ENCODE measurements at regions not wholly inside any gene's neighbourhood (a gene's known extent, or its start where the extent isn't known, plus 50 kb on each side); places are given as distances from the start of the nearest gene placed in this dataset.

DNA sequence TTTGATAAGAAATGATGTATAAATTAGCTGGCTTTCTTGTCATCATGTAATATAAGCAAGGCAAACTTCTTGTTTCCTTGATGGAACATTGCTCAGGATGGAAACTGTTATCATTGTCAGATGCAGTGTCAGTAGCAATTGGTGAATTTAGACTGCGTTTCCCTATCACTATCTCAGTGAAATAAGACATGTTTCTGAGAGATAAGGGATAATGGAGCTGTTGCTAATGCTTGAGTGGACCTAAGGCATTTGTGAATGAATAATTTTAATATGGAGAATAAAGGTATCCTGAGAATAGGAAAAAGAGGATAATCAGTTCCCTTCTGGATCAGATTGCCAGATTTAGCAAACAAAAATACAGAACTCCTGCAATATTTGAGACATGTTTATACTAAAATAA is 160.9 kb downstream of the HLX start:
- no peak overlapping the region for H4K8ac ChIP-seq (ENCODE audit: low read depth, low read length)
- no peak overlapping the region for H3K9ac ChIP-seq (ENCODE audit: low read length)
- H2AK5ac ChIP-seq (ENCODE audit: low read length), result no peak overlapping the region
- no peak overlapping the region for H3K18ac ChIP-seq (ENCODE audit: low read length)
- H3K14ac ChIP-seq (ENCODE audit: low read length), result no peak overlapping the region
- H2BK12ac ChIP-seq (ENCODE audit: low read length), result no peak overlapping the region
- no peaks in the 10 kb centered on the region for H3K4me1 ChIP-seq (ENCODE audit: control insufficient read depth in 1 of 2, insufficient read depth in 2 of 2, low read length in 2 of 2)
- no peak overlapping the region for H4K91ac ChIP-seq (ENCODE audit: low read depth, low read length)
- no peak overlapping the region for H3K4me2 ChIP-seq (ENCODE audit: low read length)
- no peak overlapping the region for H4K12ac ChIP-seq (ENCODE audit: low read depth, low read length)
- H3K79me1 ChIP-seq (ENCODE audit: low read length), result no peaks in the 10 kb centered on the region
- no peak overlapping the region for H2AFZ ChIP-seq (ENCODE audit: insufficient read depth, low read length, poor library complexity)
- no CpG with 5 or more reads among the region's 1 CpG for WGBS (ENCODE audit: extremely low coverage, insufficient coverage, insufficient read length)
- H3K27ac ChIP-seq (ENCODE audit: low read depth, low read length), result no peak overlapping the region
- H3K27me3 ChIP-seq (ENCODE audit: insufficient read depth, low read length), result no peaks in the 10 kb centered on the region
- no peaks in the 10 kb centered on the region for H3K9me3 ChIP-seq (ENCODE audit: insufficient read depth, low read depth, low read length)
- no peaks in the 10 kb centered on the region for H3K79me2 ChIP-seq (ENCODE audit: control insufficient read depth, insufficient read depth, low read length, poor library complexity)
- DNase-seq, result no peak
- no peaks in the 10 kb centered on the region for H3K36me3 ChIP-seq (ENCODE audit: control insufficient read depth in 1 of 2, insufficient read depth in 2 of 2, low read length in 2 of 2)
- H2BK5ac ChIP-seq (ENCODE audit: low read depth, low read length, poor library complexity), result no peak overlapping the region
- no peak overlapping the region for H2BK120ac ChIP-seq (ENCODE audit: insufficient read depth, low read length, poor library complexity)
- no peak overlapping the region for H3K23ac ChIP-seq (ENCODE audit: low read length)
- no peak overlapping the region for H3K4ac ChIP-seq (ENCODE audit: low read depth, low read length)
- no peak overlapping the region for H3K4me3 ChIP-seq (ENCODE audit: low read depth, low read length)

GRCh38 chr1:221040691-221041285 is 161.5 kb downstream of the HLX start:
- no peaks in the 10 kb centered on the region for H3K79me2 ChIP-seq (ENCODE audit: control insufficient read depth, insufficient read depth, low read length, poor library complexity)
- H3K14ac ChIP-seq (ENCODE audit: low read length), result no peak overlapping the region
- DNase-seq, result no peak
- H3K18ac ChIP-seq (ENCODE audit: low read length), result no peak overlapping the region
- H2BK12ac ChIP-seq (ENCODE audit: low read length), result no peak overlapping the region
- no peaks in the 10 kb centered on the region for H3K36me3 ChIP-seq (ENCODE audit: control insufficient read depth in 1 of 2, insufficient read depth in 2 of 2, low read length in 2 of 2)
- H3K79me1 ChIP-seq (ENCODE audit: low read length), result no peaks in the 10 kb centered on the region
- H4K12ac ChIP-seq (ENCODE audit: low read depth, low read length), result no peak overlapping the region
- no peak overlapping the region for H4K91ac ChIP-seq (ENCODE audit: low read depth, low read length)
- H3K23ac ChIP-seq (ENCODE audit: low read length), result no peak overlapping the region
- H3K27me3 ChIP-seq (ENCODE audit: insufficient read depth, low read length), result no peaks in the 10 kb centered on the region
- no peak overlapping the region for H3K27ac ChIP-seq (ENCODE audit: low read depth, low read length)
- no peak overlapping the region for H3K4me2 ChIP-seq (ENCODE audit: low read length)
- no peak overlapping the region for H2AFZ ChIP-seq (ENCODE audit: insufficient read depth, low read length, poor library complexity)
- no peak overlapping the region for H3K4me3 ChIP-seq (ENCODE audit: low read depth, low read length)
- H2AK5ac ChIP-seq (ENCODE audit: low read length), result no peak overlapping the region
- no peak overlapping the region for H2BK5ac ChIP-seq (ENCODE audit: low read depth, low read length, poor library complexity)
- WGBS (ENCODE audit: extremely low coverage, insufficient coverage, insufficient read length), result no CpG with 5 or more reads among the region's 2 CpGs
- H3K4ac ChIP-seq (ENCODE audit: low read depth, low read length), result no peak overlapping the region
- H3K9me3 ChIP-seq (ENCODE audit: insufficient read depth, low read depth, low read length), result no peaks in the 10 kb centered on the region
- H4K8ac ChIP-seq (ENCODE audit: low read depth, low read length), result no peak overlapping the region
- H2BK120ac ChIP-seq (ENCODE audit: insufficient read depth, low read length, poor library complexity), result no peak overlapping the region
- H3K9ac ChIP-seq (ENCODE audit: low read length), result no peak overlapping the region
- H3K4me1 ChIP-seq (ENCODE audit: control insufficient read depth in 1 of 2, insufficient read depth in 2 of 2, low read length in 2 of 2), result no peaks in the 10 kb centered on the region

DNA sequence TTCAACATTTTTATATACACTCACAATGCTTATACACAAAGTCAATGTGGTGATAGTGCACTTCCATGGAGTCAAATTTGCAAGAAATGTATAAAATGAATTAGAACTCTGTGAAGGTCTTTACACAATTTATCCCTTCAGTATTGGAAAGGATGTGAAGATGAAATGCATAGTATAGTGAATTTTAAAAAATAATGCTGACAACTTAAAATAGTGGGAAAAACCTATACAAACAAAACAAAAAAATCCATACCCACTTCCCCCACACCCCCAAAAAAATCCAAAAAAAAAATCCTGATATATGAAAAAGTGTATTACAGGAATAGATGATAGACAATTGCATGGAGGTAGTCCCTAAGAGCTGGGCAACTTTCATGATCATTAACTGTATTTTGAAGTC is 165.3 kb downstream of the HLX start:
- Histone ChIP-seq H3K79me1 (ENCODE audit: low read length) (no peaks in the 10 kb centered on the region), H3K79me2 (ENCODE audit: control insufficient read depth, insufficient read depth, low read length, poor library complexity) (no peaks in the 10 kb centered on the region), H3K18ac (ENCODE audit: low read length) (no peak overlapping the region), H4K8ac (ENCODE audit: low read depth, low read length) (no peak overlapping the region), H3K14ac (ENCODE audit: low read length) (no peak overlapping the region), H4K12ac (ENCODE audit: low read depth, low read length) (no peak overlapping the region), H3K9ac (ENCODE audit: low read length) (no peak overlapping the region), H2AK5ac (ENCODE audit: low read length) (no peak overlapping the region), H3K27me3 (ENCODE audit: insufficient read depth, low read length) (no peaks in the 10 kb centered on the region), H3K23ac (ENCODE audit: low read length) (no peak overlapping the region), H2AFZ (ENCODE audit: insufficient read depth, low read length, poor library complexity) (no peak overlapping the region), H4K91ac (ENCODE audit: low read depth, low read length) (no peak overlapping the region), H3K27ac (ENCODE audit: low read depth, low read length) (no peak overlapping the region), H2BK12ac (ENCODE audit: low read length) (no peak overlapping the region), H2BK5ac (ENCODE audit: low read depth, low read length, poor library complexity) (no peak overlapping the region), H3K9me3 (ENCODE audit: insufficient read depth, low read depth, low read length) (no peaks in the 10 kb centered on the region), H3K4ac (ENCODE audit: low read depth, low read length) (no peak overlapping the region), H3K4me2 (ENCODE audit: low read length) (no peak overlapping the region), H2BK120ac (ENCODE audit: insufficient read depth, low read length, poor library complexity) (no peak overlapping the region), H3K4me3 (ENCODE audit: low read depth, low read length) (no peak overlapping the region), H3K36me3 (ENCODE audit: control insufficient read depth in 1 of 2, insufficient read depth in 2 of 2, low read length in 2 of 2) (no peaks in the 10 kb centered on the region), H3K4me1 (ENCODE audit: control insufficient read depth in 1 of 2, insufficient read depth in 2 of 2, low read length in 2 of 2) (no peaks in the 10 kb centered on the region)
- no peak for DNase-seq

DNA sequence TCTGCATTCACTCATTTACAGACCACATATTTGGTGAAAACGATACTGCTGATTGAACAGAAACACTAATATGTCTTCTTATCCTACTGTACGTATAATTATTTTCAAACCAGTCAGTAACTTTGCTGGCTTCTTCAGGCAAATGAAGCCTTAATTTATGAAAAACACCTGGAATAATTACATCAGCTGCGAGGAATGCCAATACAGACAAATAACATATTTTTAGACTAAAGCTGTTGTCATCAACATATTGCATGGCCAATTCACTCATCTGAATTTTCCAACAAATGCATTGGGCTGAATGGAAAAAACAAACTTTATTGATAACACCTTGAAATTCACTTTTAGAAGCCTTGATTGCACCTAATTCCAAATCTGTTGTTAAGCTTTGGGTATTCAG is 165.9 kb downstream of the HLX start:
- Histone ChIP-seq H4K91ac (ENCODE audit: low read depth, low read length) (no peak overlapping the region), H3K4ac (ENCODE audit: low read depth, low read length) (no peak overlapping the region), H3K9me3 (ENCODE audit: insufficient read depth, low read depth, low read length) (no peaks in the 10 kb centered on the region), H3K27ac (ENCODE audit: low read depth, low read length) (no peak overlapping the region), H3K18ac (ENCODE audit: low read length) (no peak overlapping the region), H3K36me3 (ENCODE audit: control insufficient read depth in 1 of 2, insufficient read depth in 2 of 2, low read length in 2 of 2) (no peaks in the 10 kb centered on the region), H3K9ac (ENCODE audit: low read length) (no peak overlapping the region), H2BK120ac (ENCODE audit: insufficient read depth, low read length, poor library complexity) (no peak overlapping the region), H3K4me1 (ENCODE audit: control insufficient read depth in 1 of 2, insufficient read depth in 2 of 2, low read length in 2 of 2) (no peaks in the 10 kb centered on the region), H3K27me3 (ENCODE audit: insufficient read depth, low read length) (no peaks in the 10 kb centered on the region), H2BK12ac (ENCODE audit: low read length) (no peak overlapping the region), H2AFZ (ENCODE audit: insufficient read depth, low read length, poor library complexity) (no peak overlapping the region), H3K79me2 (ENCODE audit: control insufficient read depth, insufficient read depth, low read length, poor library complexity) (no peaks in the 10 kb centered on the region), H2BK5ac (ENCODE audit: low read depth, low read length, poor library complexity) (no peak overlapping the region), H4K8ac (ENCODE audit: low read depth, low read length) (no peak overlapping the region), H4K12ac (ENCODE audit: low read depth, low read length) (no peak overlapping the region), H2AK5ac (ENCODE audit: low read length) (no peak overlapping the region), H3K4me3 (ENCODE audit: low read depth, low read length) (no peak overlapping the region), H3K14ac (ENCODE audit: low read length) (no peak overlapping the region), H3K79me1 (ENCODE audit: low read length) (no peaks in the 10 kb centered on the region), H3K23ac (ENCODE audit: low read length) (no peak overlapping the region), H3K4me2 (ENCODE audit: low read length) (no peak overlapping the region)
- WGBS (ENCODE audit: extremely low coverage, insufficient coverage, insufficient read length), result no CpG with 5 or more reads among the region's 3 CpGs
- no peak for DNase-seq

Measured in trophoblast cell (in vitro differentiated cells and primary cell).